ENCODE measurements at regions not wholly inside any gene's neighbourhood (a gene's known extent, or its start where the extent isn't known, plus 50 kb on each side); places are given as distances from the start of the nearest gene placed in this dataset.

DNA sequence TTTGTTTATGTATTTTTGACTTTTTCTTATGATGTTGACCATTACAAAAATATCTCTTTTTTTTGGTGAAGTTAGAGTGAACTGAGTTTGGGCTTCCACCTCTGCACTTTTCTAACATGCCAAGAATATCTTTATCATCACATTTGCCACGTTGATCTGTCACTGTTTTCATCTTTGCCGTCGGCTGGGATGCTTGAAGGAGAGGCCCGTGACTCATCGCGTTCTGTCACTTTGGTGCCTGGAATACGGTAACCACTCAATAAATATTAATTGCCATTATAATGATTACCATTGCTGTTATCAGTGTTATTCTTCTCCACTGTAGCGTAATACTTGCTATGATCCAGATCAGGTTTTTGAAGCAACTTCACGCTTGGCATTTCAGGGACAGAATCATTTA is 350.8 kb upstream of the PFKP start:
- DNase-seq (ENCODE audit: low spot score): no peak
- TF ChIP-seq, protein P1, sequence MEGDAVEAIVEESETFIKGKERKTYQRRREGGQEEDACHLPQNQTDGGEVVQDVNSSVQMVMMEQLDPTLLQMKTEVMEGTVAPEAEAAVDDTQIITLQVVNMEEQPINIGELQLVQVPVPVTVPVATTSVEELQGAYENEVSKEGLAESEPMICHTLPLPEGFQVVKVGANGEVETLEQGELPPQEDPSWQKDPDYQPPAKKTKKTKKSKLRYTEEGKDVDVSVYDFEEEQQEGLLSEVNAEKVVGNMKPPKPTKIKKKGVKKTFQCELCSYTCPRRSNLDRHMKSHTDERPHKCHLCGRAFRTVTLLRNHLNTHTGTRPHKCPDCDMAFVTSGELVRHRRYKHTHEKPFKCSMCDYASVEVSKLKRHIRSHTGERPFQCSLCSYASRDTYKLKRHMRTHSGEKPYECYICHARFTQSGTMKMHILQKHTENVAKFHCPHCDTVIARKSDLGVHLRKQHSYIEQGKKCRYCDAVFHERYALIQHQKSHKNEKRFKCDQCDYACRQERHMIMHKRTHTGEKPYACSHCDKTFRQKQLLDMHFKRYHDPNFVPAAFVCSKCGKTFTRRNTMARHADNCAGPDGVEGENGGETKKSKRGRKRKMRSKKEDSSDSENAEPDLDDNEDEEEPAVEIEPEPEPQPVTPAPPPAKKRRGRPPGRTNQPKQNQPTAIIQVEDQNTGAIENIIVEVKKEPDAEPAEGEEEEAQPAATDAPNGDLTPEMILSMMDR (IDR thresholded peaks at IDR 0.05; ENCODE audit: extremely low read depth, missing control alignments): no peak

GRCh38 chr10:2714597-2714996 is 352.8 kb upstream of the PFKP start:
- DNase-seq (ENCODE audit: low spot score): no peak
- TF ChIP-seq, protein P1 (IDR thresholded peaks at IDR 0.05; ENCODE audit: extremely low read depth, missing control alignments): no peak

DNA sequence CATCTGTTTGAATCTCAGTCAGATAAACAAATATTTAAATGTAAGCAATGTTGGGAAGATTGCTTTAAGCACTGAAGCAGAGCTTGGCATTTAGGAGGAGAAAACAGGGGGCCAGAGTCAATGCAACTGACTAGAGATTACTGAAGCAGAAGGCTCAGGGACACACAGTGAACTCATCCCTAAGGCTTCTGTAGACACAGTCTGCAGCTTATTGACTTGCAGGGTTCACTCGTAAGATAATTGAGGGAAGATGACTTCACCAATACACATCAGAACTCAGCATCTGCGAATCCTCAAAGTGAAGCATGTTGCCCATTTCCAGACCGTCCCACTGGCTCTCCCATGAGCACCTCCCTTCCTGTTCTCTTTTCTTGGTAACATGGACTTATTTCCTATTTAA is 363.4 kb upstream of the PFKP start:
- TF ChIP-seq, protein P1 (IDR thresholded peaks at IDR 0.05; ENCODE audit: extremely low read depth, missing control alignments): no peak
- DNase-seq (ENCODE audit: low spot score): no peak

GRCh38 chr10:2701802-2702201 is 365.5 kb upstream of the PFKP start:
- DNase-seq (ENCODE audit: low spot score): no peak
- TF ChIP-seq, protein P1 (IDR thresholded peaks at IDR 0.05; ENCODE audit: extremely low read depth, missing control alignments): no peak

GRCh38 chr10:2700626-2701305 is 366.6 kb upstream of the PFKP start:
- TF ChIP-seq, protein P1 (IDR thresholded peaks at IDR 0.05; ENCODE audit: extremely low read depth, missing control alignments): no peak
- DNase-seq (ENCODE audit: low spot score): no peak

- TF ChIP-seq, protein P1 (IDR thresholded peaks at IDR 0.05; ENCODE audit: extremely low read depth, missing control alignments): no peak
- no peak for DNase-seq (ENCODE audit: low spot score)
Measured at GRCh38 chr10:2688958-2689357, 378.4 kb upstream of the PFKP start.

DNA sequence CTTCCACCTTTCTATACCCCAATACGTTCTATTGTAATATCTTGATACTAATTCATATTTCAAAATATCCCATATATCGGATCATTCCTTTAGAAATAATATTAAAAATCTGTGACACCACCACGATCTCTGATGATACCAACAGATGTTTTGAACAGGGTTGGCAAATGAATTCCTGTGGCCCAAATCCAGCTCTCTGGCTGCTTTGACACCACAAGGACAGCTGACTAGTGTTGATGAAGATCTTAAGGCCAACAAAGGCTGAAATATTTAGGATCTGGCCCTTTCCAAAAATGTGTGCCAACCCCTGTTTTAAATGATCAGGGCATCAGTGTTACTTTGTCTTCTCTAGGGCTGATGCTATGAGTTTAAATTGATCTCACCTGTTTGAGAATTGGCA is 380.7 kb upstream of the PFKP start:
- TF ChIP-seq, protein P1 (IDR thresholded peaks at IDR 0.05; ENCODE audit: extremely low read depth, missing control alignments): no peak
- no peak for DNase-seq (ENCODE audit: low spot score)

Data from GM20000 (cell line).